ENCODE measurements at regions not wholly inside any gene's neighbourhood (a gene's known extent, or its start where the extent isn't known, plus 50 kb on each side); places are given as distances from the start of the nearest gene placed in this dataset.

GRCh38 chr5:9903801-9904200 is 273.6 kb upstream of the TAS2R1 start:
- Mint-ChIP-seq H3K27me3 (no peaks in the 10 kb centered on the region), H3K27ac (no peak overlapping the region), H3K9me3 (peaks cover 7% of the 10 kb centered on the region), H3K36me3 (no peaks in the 10 kb centered on the region), H3K4me3 (no peak overlapping the region), H3K4me1 (no peaks in the 10 kb centered on the region)
- ATAC-seq, result no peak

- Mint-ChIP-seq H3K27ac (no peak overlapping the region), H3K4me3 (no peak overlapping the region), H3K36me3 (no peaks in the 10 kb centered on the region), H3K4me1 (no peaks in the 10 kb centered on the region), H3K9me3 (no peaks in the 10 kb centered on the region), H3K27me3 (no peaks in the 10 kb centered on the region)
- ATAC-seq, result no peak
Measured at GRCh38 chr5:9898319-9898718, 268.2 kb upstream of the TAS2R1 start.

GRCh38 chr5:9895302-9895645 is 265.1 kb upstream of the TAS2R1 start:
- Mint-ChIP-seq H3K36me3 (no peaks in the 10 kb centered on the region), H3K9me3 (no peaks in the 10 kb centered on the region), H3K4me3 (no peak overlapping the region), H3K27ac (no peak overlapping the region), H3K4me1 (no peaks in the 10 kb centered on the region), H3K27me3 (no peaks in the 10 kb centered on the region)
- ATAC-seq, result no peak

GRCh38 chr5:9894571-9895301 is 264.6 kb upstream of the TAS2R1 start:
- no peak for ATAC-seq
- no peaks in the 10 kb centered on the region for H3K36me3 Mint-ChIP-seq
- no peaks in the 10 kb centered on the region for H3K9me3 Mint-ChIP-seq
- H3K27me3 Mint-ChIP-seq, result no peaks in the 10 kb centered on the region
- H3K4me3 Mint-ChIP-seq, result no peak overlapping the region
- H3K4me1 Mint-ChIP-seq, result no peaks in the 10 kb centered on the region
- no peak overlapping the region for H3K27ac Mint-ChIP-seq

- no peak overlapping the region for H3K27ac Mint-ChIP-seq
Measured at GRCh38 chr5:9892696-9893095, 262.5 kb upstream of the TAS2R1 start.

GRCh38 chr5:9889511-9889910 is 259.4 kb upstream of the TAS2R1 start:
- no peak overlapping the region for H3K27ac Mint-ChIP-seq
- no peak for ATAC-seq
- H3K4me1 Mint-ChIP-seq, result no peaks in the 10 kb centered on the region
- H3K36me3 Mint-ChIP-seq, result no peaks in the 10 kb centered on the region
- H3K9me3 Mint-ChIP-seq, result peaks cover 3% of the 10 kb centered on the region
- no peak overlapping the region for H3K4me3 Mint-ChIP-seq
- no peaks in the 10 kb centered on the region for H3K27me3 Mint-ChIP-seq

More at GRCh38 chr5:9892696-9893095, 262.5 kb upstream of the TAS2R1 start:
- Mint-ChIP-seq H3K27me3 (no peaks in the 10 kb centered on the region), H3K4me3 (no peak overlapping the region), H3K4me1 (no peaks in the 10 kb centered on the region), H3K36me3 (no peaks in the 10 kb centered on the region), H3K9me3 (no peaks in the 10 kb centered on the region)
- no peak for ATAC-seq

- Mint-ChIP-seq H3K4me1 (no peaks in the 10 kb centered on the region), H3K27me3 (no peaks in the 10 kb centered on the region), H3K36me3 (no peaks in the 10 kb centered on the region), H3K9me3 (peaks cover 3% of the 10 kb centered on the region), H3K27ac (no peak overlapping the region), H3K4me3 (no peak overlapping the region)
- no peak for ATAC-seq
Measured at GRCh38 chr5:9888501-9888901, 258.4 kb upstream of the TAS2R1 start.

GRCh38 chr5:9885164-9885563 is 255.0 kb upstream of the TAS2R1 start:
- Mint-ChIP-seq H3K27me3 (no peaks in the 10 kb centered on the region), H3K4me1 (no peaks in the 10 kb centered on the region), H3K4me3 (no peak overlapping the region), H3K9me3 (peaks cover 7% of the 10 kb centered on the region), H3K36me3 (no peaks in the 10 kb centered on the region), H3K27ac (no peak overlapping the region)
- ATAC-seq, result no peak

GRCh38 chr5:9878206-9878605 is 248.1 kb upstream of the TAS2R1 start:
- ATAC-seq, result no peak
- H3K4me3 Mint-ChIP-seq, result no peak overlapping the region
- H3K27me3 Mint-ChIP-seq, result no peaks in the 10 kb centered on the region
- H3K9me3 Mint-ChIP-seq, result peaks cover 4% of the 10 kb centered on the region
- no peak overlapping the region for H3K27ac Mint-ChIP-seq
- no peaks in the 10 kb centered on the region for H3K36me3 Mint-ChIP-seq
- no peaks in the 10 kb centered on the region for H3K4me1 Mint-ChIP-seq

- no peak for ATAC-seq
- peaks cover 4% of the 10 kb centered on the region for H3K9me3 Mint-ChIP-seq
- H3K4me1 Mint-ChIP-seq, result no peaks in the 10 kb centered on the region
- no peaks in the 10 kb centered on the region for H3K27me3 Mint-ChIP-seq
- no peaks in the 10 kb centered on the region for H3K36me3 Mint-ChIP-seq
- no peak overlapping the region for H3K4me3 Mint-ChIP-seq
- H3K27ac Mint-ChIP-seq, result no peak overlapping the region
Measured at GRCh38 chr5:9877488-9877887, 247.3 kb upstream of the TAS2R1 start.

GRCh38 chr5:9876451-9876850 is 246.3 kb upstream of the TAS2R1 start:
- H3K9me3 Mint-ChIP-seq, result peaks cover 4% of the 10 kb centered on the region
- no peak for ATAC-seq
- H3K4me1 Mint-ChIP-seq, result no peaks in the 10 kb centered on the region
- H3K4me3 Mint-ChIP-seq, result no peak overlapping the region
- no peaks in the 10 kb centered on the region for H3K27me3 Mint-ChIP-seq
- no peak overlapping the region for H3K27ac Mint-ChIP-seq
- H3K36me3 Mint-ChIP-seq, result no peaks in the 10 kb centered on the region

GRCh38 chr5:9869616-9870288 is 239.6 kb upstream of the TAS2R1 start:
- H3K27me3 Mint-ChIP-seq, result no peaks in the 10 kb centered on the region
- no peak overlapping the region for H3K27ac Mint-ChIP-seq
- H3K36me3 Mint-ChIP-seq, result no peaks in the 10 kb centered on the region
- no peaks in the 10 kb centered on the region for H3K4me1 Mint-ChIP-seq
- H3K4me3 Mint-ChIP-seq, result no peak overlapping the region
- ATAC-seq, result no peak
- peaks cover 26% of the 10 kb centered on the region for H3K9me3 Mint-ChIP-seq

GRCh38 chr5:9865574-9865973 is 235.4 kb upstream of the TAS2R1 start:
- Mint-ChIP-seq H3K4me3 (no peak overlapping the region), H3K27me3 (no peaks in the 10 kb centered on the region), H3K4me1 (no peaks in the 10 kb centered on the region), H3K9me3 (peaks cover 27% of the 10 kb centered on the region), H3K36me3 (no peaks in the 10 kb centered on the region), H3K27ac (no peak overlapping the region)
- ATAC-seq, result no peak

- Mint-ChIP-seq H3K27ac (no peak overlapping the region), H3K27me3 (no peaks in the 10 kb centered on the region), H3K4me3 (no peak overlapping the region), H3K9me3 (peaks cover 24% of the 10 kb centered on the region), H3K36me3 (no peaks in the 10 kb centered on the region), H3K4me1 (no peaks in the 10 kb centered on the region)
- no peak for ATAC-seq
Measured at GRCh38 chr5:9864791-9865190, 234.6 kb upstream of the TAS2R1 start.

- Mint-ChIP-seq H3K27me3 (no peaks in the 10 kb centered on the region), H3K4me1 (no peaks in the 10 kb centered on the region)
- ATAC-seq, result no peak
Measured at GRCh38 chr5:9863486-9863885, 233.3 kb upstream of the TAS2R1 start.

GRCh38 chr5:9861666-9862256 is 231.6 kb upstream of the TAS2R1 start:
- Mint-ChIP-seq H3K4me1 (no peaks in the 10 kb centered on the region), H3K27me3 (no peaks in the 10 kb centered on the region), H3K4me3 (no peak overlapping the region), H3K9me3 (peaks cover 21% of the 10 kb centered on the region), H3K36me3 (no peaks in the 10 kb centered on the region), H3K27ac (no peak overlapping the region)
- no peak for ATAC-seq

More at GRCh38 chr5:9863486-9863885, 233.3 kb upstream of the TAS2R1 start:
- Mint-ChIP-seq H3K4me3 (no peak overlapping the region), H3K36me3 (no peaks in the 10 kb centered on the region), H3K9me3 (peaks cover 18% of the 10 kb centered on the region), H3K27ac (no peak overlapping the region)
